Transverse colon (tissue), 4 donors: ENCODE measurements at regions not wholly inside any gene's neighbourhood (a gene's known extent, or its start where the extent isn't known, plus 50 kb on each side); places are given as distances from the start of the nearest gene placed in this dataset.
A peak's percentile ranks its signal among the peaks of the same experiment; 100 is the strongest.

Source experiments
- DNase-seq: peaks from one replicate; pipeline ENCODE4 v3.0.0-alpha.2; 2019
- H3K27ac ChIP-seq, 4 donors: fragments of 200-600 bp; sonication (generic); 2 replicates each; pipeline ENCODE4 v1.5.1; 2016 to 2018; ENCODE audit warnings: inconsistent platforms in 4 of 4
- H3K27me3 ChIP-seq: fragments of 200-600 bp; sonication (generic); 2 replicates; pipeline ENCODE4 v1.5.1; 2017; ENCODE audit warnings: inconsistent platforms
- H3K36me3 ChIP-seq, 4 donors: fragments of 200-600 bp; sonication (generic); 2 replicates each; pipeline ENCODE4 v1.5.1; 2017 to 2019; ENCODE audit warnings: inconsistent platforms in 4 of 4
- H3K4me1 ChIP-seq, 4 donors: fragments of 200-600 bp; sonication (generic); 2 replicates each; pipeline ENCODE4 v1.5.1; 2017 to 2020; ENCODE audit warnings: inconsistent platforms in 4 of 4
- H3K4me3 ChIP-seq, 4 donors: fragments of 200-600 bp; sonication (generic); 1 replicate in 1 of 4; 2 replicates in 3 of 4; pipeline versions ENCODE4 v1.5.1 to v1.6.1; 2017 to 2019; ENCODE audit warnings: inconsistent platforms in 4 of 4
- H3K9me3 ChIP-seq, 2 donors: fragments of 200-600 bp; sonication (generic); 2 replicates each; pipeline ENCODE4 v1.5.1; 2017 to 2019; ENCODE audit warnings: inconsistent platforms in 2 of 2
- EP300 ChIP-seq: sonication (generic); formaldehyde crosslinking; IDR thresholded peaks from one replicate; pipeline ENCODE4 v1.6.1; 2017; ENCODE audit warnings: antibody characterized with exemption, low read depth
- POLR2A ChIP-seq: fragments of 450-650 bp; IDR thresholded peaks from one replicate; pipeline ENCODE4 v1.6.1; 2016; ENCODE audit warnings: antibody characterized with exemption, mild to moderate bottlenecking, moderate library complexity
- POLR2AphosphoS5 ChIP-seq, 3 donors: sonication (generic); formaldehyde crosslinking; IDR thresholded peaks; one replicate each; pipeline ENCODE4 v1.6.1; 2016; ENCODE audit warnings: antibody characterized with exemption in 3 of 3
- WGBS, 2 donors: methylation state at CpG; one replicate each; pipeline ENCODE4 v1.1.5; 2018; ENCODE audit warnings: low coverage in 1 of 2; 5-methylcytosine and 5-hydroxymethylcytosine counted together
- in situ Hi-C, 4 donors: fragments of 200-750 bp; cut with MboI; loops; one replicate each; pipeline versions ENCODE4 v1.15.0 to v1.15.1; 2017; ENCODE audit warnings: low sequenced_read_pairs in 3 of 4, low pct_ligation_motif_present in 1 of 4, low pct_unique_long_range_greater_than_20kb in 1 of 4
- intact Hi-C: fragments of 100-400 bp; cut with DNase I; formaldehyde crosslinking; loops from one replicate; pipeline ENCODE4 v1.15.1; 2023; ENCODE audit warnings: low total_unique reads
- TF ChIP-seq, protein P1 (sequence below), 5 experiments: fragments of 200-600 bp in 3 of 5; fragments of 450-650 bp in 2 of 5; sonication (generic) in 3 of 5; IDR thresholded peaks; 1 replicate in 2 of 5; 2 replicates in 3 of 5; pipeline ENCODE4 v1.5.1; 2016 to 2017; ENCODE audit warnings: antibody characterized with exemption in 5 of 5, inconsistent platforms in 3 of 5, mild to moderate bottlenecking in 2 of 5, moderate library complexity in 1 of 5

DNA sequence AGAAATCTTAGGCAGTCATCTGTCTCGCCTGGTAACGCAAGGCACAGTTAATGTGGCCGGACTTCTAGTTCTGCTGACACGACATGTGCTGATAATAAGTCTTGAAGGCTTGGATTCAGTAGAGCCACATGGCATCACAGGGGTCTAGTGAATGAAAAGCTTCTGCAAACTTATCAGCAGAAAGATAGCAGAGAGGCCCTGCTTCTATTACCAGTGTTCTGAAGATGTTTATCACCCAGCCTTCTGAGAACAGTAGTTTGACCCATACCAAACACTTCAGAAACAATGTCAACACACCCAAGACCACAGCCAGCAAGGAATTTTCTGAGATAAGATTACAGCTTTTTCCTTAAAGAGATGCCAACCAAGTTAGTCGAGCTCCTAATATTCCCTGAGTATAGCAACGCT is 102.7 kb upstream of the UMPS start:
- H3K27ac ChIP-seq = no peak overlapping the region

DNA sequence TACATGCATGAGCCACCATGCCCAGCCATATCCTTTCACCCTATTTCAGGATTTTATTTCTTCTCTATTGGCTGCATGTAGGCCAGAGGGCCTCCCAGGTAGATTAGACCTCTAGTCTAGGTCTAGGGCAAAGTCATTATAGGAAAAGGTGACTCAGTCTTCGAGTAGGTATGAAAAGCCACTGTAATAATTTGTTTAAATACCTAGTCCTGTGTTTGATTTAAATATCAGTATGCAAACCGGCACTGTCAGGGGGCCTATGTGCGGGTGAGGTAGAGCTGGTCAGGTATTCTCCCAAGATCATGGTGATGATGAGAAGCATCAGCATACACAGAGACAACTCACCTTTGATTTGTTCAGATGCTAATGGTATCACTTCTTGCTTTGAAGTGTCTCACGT is 101.4 kb upstream of the UMPS start:
- TF ChIP-seq POLR2A (no peak), EP300 (no peak), POLR2AphosphoS5 (IDR thresholded peaks at IDR 0.05) (no peak)
- TF ChIP-seq, protein P1, sequence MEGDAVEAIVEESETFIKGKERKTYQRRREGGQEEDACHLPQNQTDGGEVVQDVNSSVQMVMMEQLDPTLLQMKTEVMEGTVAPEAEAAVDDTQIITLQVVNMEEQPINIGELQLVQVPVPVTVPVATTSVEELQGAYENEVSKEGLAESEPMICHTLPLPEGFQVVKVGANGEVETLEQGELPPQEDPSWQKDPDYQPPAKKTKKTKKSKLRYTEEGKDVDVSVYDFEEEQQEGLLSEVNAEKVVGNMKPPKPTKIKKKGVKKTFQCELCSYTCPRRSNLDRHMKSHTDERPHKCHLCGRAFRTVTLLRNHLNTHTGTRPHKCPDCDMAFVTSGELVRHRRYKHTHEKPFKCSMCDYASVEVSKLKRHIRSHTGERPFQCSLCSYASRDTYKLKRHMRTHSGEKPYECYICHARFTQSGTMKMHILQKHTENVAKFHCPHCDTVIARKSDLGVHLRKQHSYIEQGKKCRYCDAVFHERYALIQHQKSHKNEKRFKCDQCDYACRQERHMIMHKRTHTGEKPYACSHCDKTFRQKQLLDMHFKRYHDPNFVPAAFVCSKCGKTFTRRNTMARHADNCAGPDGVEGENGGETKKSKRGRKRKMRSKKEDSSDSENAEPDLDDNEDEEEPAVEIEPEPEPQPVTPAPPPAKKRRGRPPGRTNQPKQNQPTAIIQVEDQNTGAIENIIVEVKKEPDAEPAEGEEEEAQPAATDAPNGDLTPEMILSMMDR (IDR thresholded peaks at IDR 0.05) = no peak
- H3K4me1 ChIP-seq = peaks cover 0 to 23% (median 4%) of the 10 kb centered on the region in 4 donors
- H3K27me3 ChIP-seq = no peaks in the 10 kb centered on the region
- H3K27ac ChIP-seq = no peak overlapping the region
- WGBS, 2 donors = 64 to 75% methylated on average over 2 to 4 of the region's 4 CpGs
- H3K9me3 ChIP-seq = no peaks in the 10 kb centered on the region
- intact Hi-C loops (no loop called here), in situ Hi-C loops (no loop called here)
- H3K36me3 ChIP-seq = no peaks in the 10 kb centered on the region
- no peak overlapping the region for H3K4me3 ChIP-seq
- no peak for DNase-seq

More for the DNA sequence above, 102.7 kb upstream of the UMPS start:
- Histone ChIP-seq H3K36me3 (no peaks in the 10 kb centered on the region), H3K27me3 (no peaks in the 10 kb centered on the region), H3K9me3 (no peaks in the 10 kb centered on the region), H3K4me1 (peaks cover 0 to 15% (median 3%) of the 10 kb centered on the region in 4 donors), H3K4me3 (no peak overlapping the region)
- no peak for TF ChIP-seq POLR2A
- TF ChIP-seq, protein P1 (IDR thresholded peaks at IDR 0.05) = no peak
- TF ChIP-seq POLR2AphosphoS5 (IDR thresholded peaks at IDR 0.05) = no peak
- no peak for TF ChIP-seq EP300
- WGBS, 2 donors = 69 to 78% methylated on average over 6 of the region's 6 CpGs
- DNase-seq = no peak
- intact Hi-C loops = no loop called here
- in situ Hi-C loops = no loop called here

DNA sequence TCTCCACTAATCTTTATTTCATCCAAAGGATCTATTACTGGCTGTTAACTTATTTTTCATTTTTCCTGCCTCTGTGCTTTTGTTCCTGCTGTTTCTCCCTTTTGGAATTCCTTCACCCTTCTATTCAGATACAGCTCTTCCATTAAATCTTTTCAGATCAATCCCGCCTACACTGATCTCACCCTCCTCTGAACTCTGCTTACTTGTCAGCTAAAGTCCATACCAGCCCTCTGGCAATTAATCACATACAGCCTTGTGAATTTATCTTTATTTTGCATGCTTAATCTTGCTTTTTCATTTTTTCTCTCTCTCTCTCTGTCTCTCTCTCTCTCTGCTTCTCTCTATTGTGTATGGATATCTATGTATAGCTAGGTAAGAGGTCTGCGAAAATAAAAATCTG is 100.8 kb upstream of the UMPS start:
- H3K4me3 ChIP-seq = no peak overlapping the region
- H3K36me3 ChIP-seq = no peaks in the 10 kb centered on the region
- intact Hi-C loops (no loop called here), in situ Hi-C loops (no loop called here)
- H3K27me3 ChIP-seq = no peaks in the 10 kb centered on the region
- no peaks in the 10 kb centered on the region for H3K9me3 ChIP-seq
- H3K4me1 ChIP-seq = peaks cover 4 to 30% (median 10%) of the 10 kb centered on the region in 4 donors
- TF ChIP-seq, protein P1 (IDR thresholded peaks at IDR 0.05) = no peak
- TF ChIP-seq POLR2A = no peak
- TF ChIP-seq POLR2AphosphoS5 (IDR thresholded peaks at IDR 0.05) = no peak
- no peak for TF ChIP-seq EP300
- H3K27ac ChIP-seq = no peak overlapping the region
- 96% methylated on average over 2 of the region's 2 CpGs for WGBS, 2 donors
- DNase-seq = no peak

DNA sequence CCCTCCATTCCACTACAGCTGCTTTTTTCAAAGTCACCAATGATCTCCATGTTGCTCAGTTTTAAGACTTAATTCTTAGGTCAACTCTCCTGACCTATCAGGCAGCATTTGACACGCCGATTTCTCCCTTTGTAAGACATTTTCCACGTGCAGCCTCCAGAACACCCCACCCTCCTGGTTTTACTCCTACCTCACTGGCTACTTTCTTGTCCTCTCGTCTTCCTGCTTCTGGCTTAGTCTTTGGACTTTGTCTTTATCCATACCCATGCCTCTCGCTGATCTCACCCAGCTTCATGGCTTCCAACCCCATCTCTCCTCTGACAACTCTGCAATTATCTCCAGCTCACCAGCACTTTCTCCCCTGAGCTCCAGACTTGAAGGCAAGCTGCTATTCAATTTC is 99.3 kb upstream of the UMPS start:
- no peaks in the 10 kb centered on the region for H3K36me3 ChIP-seq
- peak overlapping the region in 2 of 4 donors; percentile 53 to 71 for H3K27ac ChIP-seq
- H3K4me1 ChIP-seq = peaks cover 4 to 42% (median 19%) of the 10 kb centered on the region in 4 donors
- H3K27me3 ChIP-seq = no peaks in the 10 kb centered on the region
- H3K4me3 ChIP-seq = no peak overlapping the region
- in situ Hi-C loops (no loop called here), intact Hi-C loops (no loop called here)
- TF ChIP-seq POLR2A (peak; percentile 42), EP300 (no peak)
- no peaks in the 10 kb centered on the region for H3K9me3 ChIP-seq
- DNase-seq = no peak
- WGBS, 2 donors = 74 to 78% methylated on average over 5 of the region's 5 CpGs

DNA sequence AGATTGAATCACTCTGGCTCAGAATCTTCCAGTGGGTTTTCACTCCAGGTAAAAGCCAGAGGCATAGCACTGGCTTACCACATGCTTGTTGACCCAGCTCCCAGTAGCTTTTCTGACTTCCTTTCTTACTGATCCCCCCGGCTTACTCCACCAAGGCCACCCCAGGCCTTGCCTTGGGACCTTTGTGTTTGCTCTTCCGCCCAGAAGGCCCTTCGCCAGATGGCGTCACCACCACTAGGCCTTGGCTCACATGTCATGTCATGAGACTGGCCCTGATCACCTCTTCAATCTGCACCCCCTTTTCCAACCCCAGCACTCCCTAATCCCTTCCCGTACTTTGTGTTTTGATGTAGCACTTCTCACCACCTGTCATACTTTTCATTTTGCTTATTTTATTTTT is 98.5 kb upstream of the UMPS start:
- H3K4me1 ChIP-seq = peaks cover 11 to 50% (median 27%) of the 10 kb centered on the region in 4 donors
- intact Hi-C loops = no loop called here
- TF ChIP-seq POLR2AphosphoS5 (IDR thresholded peaks at IDR 0.05) (no peak), POLR2A (no peak), EP300 (no peak)
- TF ChIP-seq, protein P1 (IDR thresholded peaks at IDR 0.05) = no peak

More for the DNA sequence above, 98.5 kb upstream of the UMPS start:
- in situ Hi-C loops = no loop called here
- Histone ChIP-seq H3K9me3 (no peaks in the 10 kb centered on the region), H3K27ac (peak overlapping the region in 2 of 4 donors; percentile 36 to 71), H3K36me3 (no peaks in the 10 kb centered on the region), H3K4me3 (no peak overlapping the region), H3K27me3 (no peaks in the 10 kb centered on the region)
- no peak for DNase-seq
- WGBS, 2 donors = 98 to 100% methylated on average over 2 to 5 of the region's 5 CpGs
